ENCODE measurements at regions not wholly inside any gene's neighbourhood (a gene's known extent, or its start where the extent isn't known, plus 50 kb on each side); places are given as distances from the start of the nearest gene placed in this dataset.
"Not testable (repeated sequence)": the region's sequence is repeated elsewhere in the genome, so short reads cannot be mapped to it uniquely, and the experiment has no call there.

- POLR2A ChIA-PET: no interaction called here
- no peak for DNase-seq (ENCODE audit: low read depth)
- CTCF ChIA-PET: no interaction called here
- H3K4me3 ChIP-seq (ENCODE audit: low read depth, low read length): no peak overlapping the region
- peaks cover 6% of the 10 kb centered on the region for H3K27me3 ChIP-seq (ENCODE audit: control insufficient read depth, insufficient read depth, low read length)
- no peaks in the 10 kb centered on the region for H3K36me3 ChIP-seq (ENCODE audit: control insufficient read depth, insufficient read depth, low read length)
- TF ChIP-seq CTCF (IDR thresholded peaks at IDR 0.05; ENCODE audit: insufficient read depth, low read depth, low read length): no peak
Observed at GRCh38 chr22:35484651-35485556, 55.7 kb upstream of the RASD2 start.

- TF ChIP-seq CTCF (IDR thresholded peaks at IDR 0.05; ENCODE audit: insufficient read depth, low read depth, low read length): no peak
- ChIA-PET CTCF (no interaction called here), POLR2A (no interaction called here)
- no peak for DNase-seq (ENCODE audit: low read depth)
- H3K36me3 ChIP-seq (ENCODE audit: control insufficient read depth, insufficient read depth, low read length): no peaks in the 10 kb centered on the region
- H3K4me3 ChIP-seq (ENCODE audit: low read depth, low read length): no peak overlapping the region
- peaks cover 6% of the 10 kb centered on the region for H3K27me3 ChIP-seq (ENCODE audit: control insufficient read depth, insufficient read depth, low read length)
Observed at GRCh38 chr22:35486116-35486631, 54.5 kb upstream of the RASD2 start.

- H3K27me3 ChIP-seq (ENCODE audit: control insufficient read depth, insufficient read depth, low read length); DNase-seq (ENCODE audit: low read depth); CTCF ChIA-PET; POLR2A ChIA-PET; H3K4me3 ChIP-seq (ENCODE audit: low read depth, low read length); H3K36me3 ChIP-seq (ENCODE audit: control insufficient read depth, insufficient read depth, low read length): not testable (repeated sequence)
Observed at GRCh38 chr22:35487623-35488022, 53.0 kb upstream of the RASD2 start.

GRCh38 chr22:35488513-35488912 lies 52.1 kb upstream of the RASD2 start:
- ChIA-PET CTCF (interaction anchor here (1.8 kb wide), 1 partner anchor 9 kb away, joined by 4 read pairs; no protein-coding TSS in a partner anchor), POLR2A (no interaction called here)
- no peak for DNase-seq (ENCODE audit: low read depth)
- no peak overlapping the region for H3K4me3 ChIP-seq (ENCODE audit: low read depth, low read length)
- H3K36me3 ChIP-seq (ENCODE audit: control insufficient read depth, insufficient read depth, low read length): no peaks in the 10 kb centered on the region
- peaks cover 10% of the 10 kb centered on the region for H3K27me3 ChIP-seq (ENCODE audit: control insufficient read depth, insufficient read depth, low read length)
- TF ChIP-seq CTCF (IDR thresholded peaks at IDR 0.05; ENCODE audit: insufficient read depth, low read depth, low read length): no peak

GRCh38 chr22:35489239-35489638 lies 51.4 kb upstream of the RASD2 start:
- no peak for TF ChIP-seq CTCF (IDR thresholded peaks at IDR 0.05; ENCODE audit: insufficient read depth, low read depth, low read length)
- Histone ChIP-seq H3K4me3 (ENCODE audit: low read depth, low read length) (no peak overlapping the region), H3K27me3 (ENCODE audit: control insufficient read depth, insufficient read depth, low read length) (peaks cover 13% of the 10 kb centered on the region), H3K36me3 (ENCODE audit: control insufficient read depth, insufficient read depth, low read length) (no peaks in the 10 kb centered on the region)
- CTCF ChIA-PET: interaction anchor here (1.8 kb wide), 1 partner anchor 9 kb away, joined by 4 read pairs; no protein-coding TSS in a partner anchor
- DNase-seq (ENCODE audit: low read depth): no peak
- POLR2A ChIA-PET: interaction anchor here (0.6 kb wide), 1 partner anchor 634 kb away, joined by 3 read pairs; no protein-coding TSS in a partner anchor

Measured in BJ (cell line).